Kidney capillary endothelial cell (primary cell): ENCODE measurements at regions not wholly inside any gene's neighbourhood (a gene's known extent, or its start where the extent isn't known, plus 50 kb on each side); places are given as distances from the start of the nearest gene placed in this dataset.
"Not testable (repeated sequence)": the region's sequence is repeated elsewhere in the genome, so short reads cannot be mapped to it uniquely, and the experiment has no call there.

Experiments used
- DNase-seq: peaks from one replicate; pipeline ENCODE4 v3.0.0-alpha.2; 2018; ENCODE audit warnings: low spot score

DNA sequence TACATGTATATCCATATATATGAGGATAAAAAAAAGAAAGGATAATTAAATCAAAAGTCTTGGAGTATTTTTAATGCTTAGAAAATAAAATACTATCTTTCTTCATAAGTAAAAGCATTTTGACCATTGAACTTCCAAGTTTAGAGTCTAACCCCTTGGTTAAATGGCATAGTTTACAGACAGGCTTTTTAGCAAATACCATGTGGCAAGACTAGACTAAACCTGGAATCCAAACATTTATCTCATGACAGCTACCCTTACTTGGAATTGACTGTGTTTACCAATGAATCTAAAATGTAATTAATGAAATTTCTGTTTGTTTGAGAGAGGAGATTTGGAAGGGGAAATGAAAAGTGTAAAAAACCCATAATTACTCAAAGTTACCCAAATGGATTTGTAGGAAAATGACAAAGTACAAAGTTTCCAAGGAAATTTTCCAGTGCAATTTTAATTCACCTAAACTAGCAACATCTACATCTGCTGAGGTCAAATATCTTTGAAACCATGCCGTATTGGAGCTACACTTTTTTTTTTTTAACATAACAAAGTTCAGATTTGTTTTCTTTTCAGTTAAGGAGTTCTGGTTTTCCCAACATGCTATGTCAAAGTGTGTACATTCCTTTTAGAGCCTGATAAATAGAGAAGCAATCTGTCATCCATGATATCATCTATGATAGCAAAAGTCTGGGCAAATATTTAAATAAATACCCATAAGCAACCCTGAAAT is 272.1 kb upstream of the DAB2 start:
- no peak for DNase-seq

DNA sequence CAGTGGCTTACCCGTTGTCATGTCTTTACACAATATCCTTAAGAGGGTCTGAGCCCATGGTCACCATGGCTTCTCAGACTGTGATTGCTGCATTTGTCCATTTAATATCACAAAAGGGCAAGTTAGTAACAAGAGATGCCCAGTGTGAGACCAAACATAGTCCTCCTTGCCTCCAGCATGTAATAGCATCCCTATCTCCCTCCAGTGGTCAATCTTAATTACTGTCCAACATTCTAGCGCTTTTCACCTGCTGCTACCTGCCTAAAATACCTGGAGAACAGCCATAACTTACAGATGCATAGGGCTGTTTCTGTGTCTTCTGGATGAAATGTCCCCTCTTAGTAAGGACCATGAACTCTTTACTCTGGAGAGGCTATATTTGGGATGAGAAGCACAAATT is 267.2 kb upstream of the DAB2 start:
- no peak for DNase-seq

DNA sequence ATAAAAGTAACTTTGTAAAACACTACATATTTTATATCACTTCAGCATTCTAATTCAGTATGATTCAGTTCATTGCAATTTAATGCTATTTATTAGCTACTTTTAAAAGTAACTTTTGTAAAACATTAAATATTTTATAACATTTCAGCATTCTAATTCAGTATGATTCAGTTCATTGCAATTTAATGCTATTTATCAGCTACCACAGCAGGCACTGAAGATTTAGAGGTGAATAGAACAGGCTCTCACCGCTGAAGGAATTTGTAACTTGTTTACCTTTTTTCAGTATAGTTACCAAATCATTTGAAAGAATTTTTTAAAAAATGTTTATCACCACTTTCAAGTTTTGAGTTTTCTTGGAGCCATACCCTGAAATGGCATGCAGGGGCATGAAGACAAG is 266.4 kb upstream of the DAB2 start:
- no peak for DNase-seq

DNA sequence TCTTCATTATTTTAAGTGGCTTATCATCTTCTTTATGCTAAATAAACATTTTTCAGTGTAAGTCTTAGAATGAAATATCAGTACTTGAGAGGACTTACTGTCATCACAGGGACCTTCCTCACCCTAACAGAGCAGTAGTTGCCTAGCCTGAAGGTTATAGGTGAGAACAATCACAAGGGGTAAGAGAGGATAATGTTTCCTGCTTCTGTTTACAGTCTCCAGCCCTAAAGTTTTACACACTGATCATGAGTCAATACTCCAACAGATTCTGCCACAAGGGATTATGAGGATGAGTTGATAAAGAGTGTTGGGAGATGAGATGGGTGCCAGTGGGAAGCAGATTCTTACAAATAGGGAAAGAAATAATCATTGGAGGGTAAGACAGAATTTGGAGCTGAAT is 265.1 kb upstream of the DAB2 start:
- DNase-seq = no peak

DNA sequence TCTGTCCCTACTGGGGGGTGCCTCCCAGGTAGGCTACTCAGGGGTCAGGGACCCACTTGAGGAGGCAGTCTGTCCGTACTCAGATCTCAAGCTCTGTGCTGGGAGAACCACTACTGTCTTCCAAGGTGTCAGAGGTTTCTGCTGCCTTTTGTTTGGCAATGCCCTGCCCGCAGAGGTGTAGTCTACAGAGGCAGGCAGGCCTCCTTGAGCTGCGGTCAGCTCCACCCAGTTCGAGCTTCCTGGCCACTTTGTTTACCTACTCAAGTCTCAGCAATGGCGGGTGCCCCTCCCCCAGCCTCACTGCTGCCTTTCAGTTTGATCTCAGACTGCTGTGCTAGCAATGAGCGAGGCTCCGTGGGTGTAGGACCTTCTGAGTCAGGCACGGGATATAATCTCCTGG is 263.1 kb upstream of the DAB2 start:
- DNase-seq = not testable (repeated sequence)

DNA sequence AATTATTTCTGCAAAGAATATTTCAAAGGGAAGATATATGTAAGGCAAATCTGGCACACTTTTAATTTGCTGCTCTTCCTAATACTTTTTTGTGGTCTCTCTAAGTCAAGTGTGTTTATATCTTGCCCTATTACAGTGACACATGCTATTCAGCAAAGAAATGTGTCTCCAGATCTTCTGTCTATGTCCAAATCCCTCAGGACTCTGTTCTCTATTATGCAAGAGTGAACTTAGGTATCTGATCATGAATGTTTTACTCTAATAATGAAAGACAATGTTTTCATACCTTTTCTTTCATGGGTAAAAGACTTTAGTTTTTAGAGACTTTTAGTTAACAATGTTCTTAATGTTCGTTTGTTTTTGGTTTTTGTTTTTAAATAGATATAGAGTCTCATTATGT is 255.4 kb upstream of the DAB2 start:
- DNase-seq = no peak

DNA sequence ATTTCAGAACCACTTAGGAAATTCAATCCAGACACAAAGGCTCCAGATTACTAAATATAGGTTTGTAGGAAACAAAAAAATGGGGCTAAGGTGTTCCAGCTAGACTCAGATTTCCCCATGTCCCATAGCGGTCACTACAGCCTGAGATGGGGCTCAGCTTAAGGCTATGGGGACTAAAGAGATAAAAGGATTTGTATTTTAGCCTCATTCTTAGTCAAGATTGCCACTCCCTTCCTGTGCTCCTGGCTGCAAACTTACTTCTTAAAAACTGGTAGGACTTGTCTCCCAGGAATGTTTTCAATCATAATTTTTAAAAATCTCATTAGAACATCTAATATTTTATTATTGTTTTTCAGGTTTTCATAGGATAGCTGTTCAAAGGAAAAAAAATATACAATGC is 253.8 kb upstream of the DAB2 start:
- DNase-seq = no peak

DNA sequence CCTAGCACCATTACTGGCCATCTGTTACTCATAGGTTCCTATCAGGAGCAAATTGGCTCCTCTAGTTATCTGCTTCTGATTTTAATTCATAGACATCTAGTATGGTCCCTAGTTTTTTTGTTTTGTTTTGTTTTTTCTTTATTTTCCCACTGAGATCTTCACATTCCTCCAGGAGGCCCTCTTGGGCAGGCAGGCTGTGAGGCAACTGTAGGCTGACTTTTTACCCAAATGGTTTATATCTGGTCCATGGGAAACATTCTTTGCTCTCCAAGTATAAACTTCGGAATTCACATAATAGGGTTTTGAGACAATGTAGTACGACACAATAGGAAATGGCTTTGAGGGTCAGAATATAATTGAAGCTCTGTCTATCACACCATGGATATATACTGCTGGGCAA is 250.9 kb upstream of the DAB2 start:
- DNase-seq = no peak

DNA sequence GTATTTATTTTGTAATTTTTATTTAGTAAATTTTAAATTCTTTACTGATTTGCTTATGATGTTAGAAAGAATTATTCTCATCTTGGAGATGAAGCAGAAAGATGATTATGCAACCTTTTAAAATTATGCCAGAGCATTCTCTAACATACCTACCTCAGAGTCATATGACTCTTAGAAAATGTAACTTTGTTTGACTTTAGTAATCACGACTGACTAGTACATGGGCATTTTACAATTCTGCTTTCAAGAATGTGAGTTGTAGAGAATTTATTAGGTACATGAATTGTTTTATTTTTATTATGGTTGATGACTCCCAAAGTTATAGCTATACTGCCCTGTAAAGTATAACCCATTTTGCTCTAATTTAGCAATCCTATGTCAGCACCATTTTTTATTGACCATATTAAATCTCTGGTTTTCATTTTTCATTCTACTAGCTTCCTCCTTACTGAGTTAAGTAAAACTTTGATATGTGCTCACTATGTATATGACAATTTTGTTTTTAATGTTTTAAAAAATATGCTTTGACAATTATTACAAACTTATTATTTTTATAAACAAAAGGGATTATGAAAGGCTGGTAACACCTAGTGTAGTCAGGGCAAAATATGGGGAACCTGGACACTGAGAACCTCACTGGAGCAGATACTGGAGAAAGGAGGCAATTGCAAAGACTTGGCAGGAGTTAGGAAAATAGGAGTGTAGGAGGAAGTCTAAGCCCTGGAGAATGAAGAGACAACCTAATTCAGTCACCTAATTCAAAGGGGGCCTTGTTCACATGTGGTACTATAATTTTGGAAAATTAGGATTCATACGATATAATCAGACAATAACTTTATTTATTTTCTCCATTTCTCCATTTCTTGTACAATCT is 249.7 kb upstream of the DAB2 start:
- no peak for DNase-seq

DNA sequence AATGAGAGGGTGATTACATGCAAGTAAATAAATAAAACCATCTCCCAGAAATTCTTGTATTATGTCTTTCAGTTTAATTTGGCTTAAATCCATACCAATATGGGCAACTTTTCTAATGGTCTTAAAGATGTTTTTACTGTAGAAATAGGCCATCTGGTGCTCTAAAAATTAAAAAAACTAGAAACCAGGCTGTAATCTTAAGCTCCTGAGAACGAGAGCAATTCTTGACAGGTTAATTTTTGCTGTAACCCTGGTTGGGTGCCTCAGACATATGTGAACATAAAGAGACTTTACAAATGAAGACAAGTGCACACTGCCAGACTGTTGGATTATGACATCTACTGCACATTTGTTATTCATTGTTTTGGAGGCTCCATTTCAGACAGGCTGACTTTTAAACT is 246.8 kb upstream of the DAB2 start:
- DNase-seq = no peak

DNA sequence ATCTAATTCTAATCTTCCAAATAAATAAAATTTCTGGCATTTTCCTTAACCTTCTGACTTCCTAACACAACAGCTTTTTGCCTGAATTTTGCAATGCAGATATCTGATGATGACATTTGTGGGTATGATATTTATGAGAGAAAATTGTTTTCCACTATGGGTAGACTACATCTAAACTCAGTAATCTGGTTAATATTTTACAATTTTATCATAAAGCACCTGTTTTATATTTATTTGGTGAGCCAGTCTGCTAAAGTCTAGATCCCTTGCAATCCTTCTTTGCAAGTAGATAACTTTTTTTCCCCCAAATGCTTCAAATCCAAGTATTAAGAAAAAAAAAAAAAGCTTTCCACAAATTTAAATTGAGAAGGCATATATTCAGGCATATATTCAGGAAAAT is 246.2 kb upstream of the DAB2 start:
- no peak for DNase-seq

DNA sequence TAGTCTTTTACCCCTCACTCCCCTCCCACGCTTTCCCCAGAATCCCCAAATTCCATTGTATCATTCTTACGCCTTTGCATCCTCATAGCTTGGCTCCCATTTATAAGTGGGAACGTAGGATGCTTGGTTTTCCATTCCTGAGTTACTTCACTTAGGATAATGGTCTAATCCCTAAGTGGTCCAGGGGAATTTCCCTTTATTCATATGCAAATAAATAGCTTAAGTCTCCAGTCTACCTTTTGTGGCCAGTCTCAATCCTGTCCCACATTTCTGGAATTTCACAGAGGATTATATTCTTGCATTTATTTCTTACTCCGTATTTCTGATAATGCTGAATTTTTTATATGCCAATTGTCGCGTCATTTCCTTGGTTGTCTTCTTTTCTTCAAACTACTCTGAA is 245.6 kb upstream of the DAB2 start:
- no peak for DNase-seq

DNA sequence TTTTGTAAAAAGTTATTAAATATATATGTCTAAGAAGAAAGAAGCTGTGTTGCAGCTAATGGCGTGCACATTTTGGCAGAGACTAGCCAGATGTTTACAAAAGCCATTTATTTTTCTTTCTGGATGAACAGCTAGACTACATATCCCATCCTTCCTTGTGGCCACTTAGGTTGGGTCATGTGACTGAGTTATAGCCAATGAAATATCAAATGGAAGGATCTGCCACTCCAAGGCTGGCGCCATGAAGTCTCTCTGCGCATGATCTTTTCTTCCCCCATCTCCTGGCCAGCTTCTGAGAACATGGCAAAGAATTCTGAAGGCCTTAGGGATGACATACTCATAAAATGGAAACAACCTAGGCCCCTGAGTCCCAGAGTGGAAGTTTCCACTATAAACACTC is 244.2 kb upstream of the DAB2 start:
- no peak for DNase-seq

DNA sequence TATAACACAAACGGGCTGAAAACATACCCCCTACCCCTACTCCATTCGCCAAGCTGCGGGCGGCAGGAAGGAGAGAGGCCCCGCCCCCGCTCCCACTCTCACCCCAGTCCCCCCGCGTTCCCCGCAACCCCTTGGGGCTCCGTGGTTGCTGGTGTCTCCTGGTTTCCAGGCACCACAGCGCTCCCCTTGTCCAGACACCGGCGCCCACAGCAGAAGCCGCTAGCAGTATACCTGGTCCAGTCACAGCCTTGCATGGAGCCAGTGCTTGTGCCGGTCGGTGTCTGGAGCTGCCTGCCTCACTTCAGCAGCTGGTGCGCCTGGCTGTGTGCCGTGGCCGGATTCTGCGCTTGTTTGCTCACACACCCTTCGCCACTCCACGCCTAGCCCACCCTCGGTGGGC is 240.5 kb upstream of the DAB2 start:
- no peak for DNase-seq

DNA sequence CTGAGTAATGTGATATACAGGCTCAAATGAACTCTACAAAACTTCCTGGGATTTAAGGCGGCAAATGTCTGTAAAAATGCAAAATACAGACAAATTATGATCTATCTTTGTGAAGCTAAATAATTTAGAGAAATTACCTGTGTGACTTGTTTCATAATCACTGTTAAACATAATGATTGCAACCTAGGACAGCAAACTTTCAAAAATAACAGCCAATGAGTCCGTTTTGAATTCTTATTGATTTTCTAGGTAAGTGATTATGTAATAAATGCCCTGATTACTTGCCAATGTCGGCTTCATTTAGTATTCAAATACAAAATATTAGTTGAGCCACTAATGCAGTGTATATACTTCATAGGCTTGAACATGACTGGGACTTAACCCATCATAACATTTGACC is 238.2 kb upstream of the DAB2 start:
- no peak for DNase-seq

DNA sequence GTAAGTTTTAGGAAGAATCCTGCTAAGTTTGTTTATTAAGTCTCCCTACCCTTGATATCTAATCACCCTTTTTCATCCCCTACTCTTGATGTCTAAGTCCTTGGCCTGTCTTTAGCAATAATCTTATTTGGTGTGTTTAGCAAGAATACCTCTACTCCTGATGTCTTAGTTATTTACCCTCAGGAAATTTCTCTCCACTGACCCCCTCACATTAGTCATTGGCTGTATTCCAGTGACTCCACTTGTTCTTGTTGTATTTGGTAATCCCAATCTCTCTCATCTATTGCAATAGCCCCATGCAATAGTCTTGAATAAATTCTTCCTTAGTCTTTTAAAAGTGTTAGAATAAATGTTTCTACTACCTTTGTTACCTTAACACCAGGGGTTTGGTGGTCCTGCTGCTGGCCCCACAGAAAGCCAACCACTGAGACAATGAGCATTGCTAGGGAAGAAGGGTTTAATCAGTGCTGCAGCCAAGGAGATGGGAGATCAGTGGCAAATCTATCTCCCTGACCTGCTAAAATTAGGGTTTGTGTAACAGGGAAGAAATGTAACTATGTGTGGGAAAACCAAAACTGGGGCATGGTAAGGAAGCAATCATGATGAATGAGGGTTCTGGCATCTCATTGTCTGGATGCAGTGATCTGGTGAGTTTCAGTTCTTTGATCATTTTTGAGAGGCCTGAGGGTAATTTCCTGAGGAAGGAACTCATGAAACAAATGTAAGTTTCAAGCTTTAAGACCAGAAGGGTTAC is 236.4 kb upstream of the DAB2 start:
- DNase-seq = peak; percentile 29

DNA sequence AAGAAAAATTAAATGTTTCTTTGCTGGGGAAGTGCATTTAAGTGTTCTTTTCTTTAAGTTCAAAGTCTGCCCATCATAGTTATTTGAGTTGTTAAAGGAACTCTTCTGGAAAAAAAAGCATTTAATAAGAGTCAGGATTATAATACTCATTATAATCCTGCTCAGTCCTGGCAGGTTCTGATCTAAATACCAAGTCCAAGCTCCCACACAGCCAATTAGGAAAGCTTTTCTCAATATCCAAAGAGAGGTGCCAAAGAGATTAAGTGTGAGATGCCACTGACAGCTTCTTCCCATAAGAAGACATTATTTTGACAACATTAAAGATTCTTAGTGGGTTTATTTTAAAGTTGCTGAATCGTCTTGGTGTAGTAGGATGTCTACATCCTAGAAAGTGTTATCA is 235.2 kb upstream of the DAB2 start:
- no peak for DNase-seq

DNA sequence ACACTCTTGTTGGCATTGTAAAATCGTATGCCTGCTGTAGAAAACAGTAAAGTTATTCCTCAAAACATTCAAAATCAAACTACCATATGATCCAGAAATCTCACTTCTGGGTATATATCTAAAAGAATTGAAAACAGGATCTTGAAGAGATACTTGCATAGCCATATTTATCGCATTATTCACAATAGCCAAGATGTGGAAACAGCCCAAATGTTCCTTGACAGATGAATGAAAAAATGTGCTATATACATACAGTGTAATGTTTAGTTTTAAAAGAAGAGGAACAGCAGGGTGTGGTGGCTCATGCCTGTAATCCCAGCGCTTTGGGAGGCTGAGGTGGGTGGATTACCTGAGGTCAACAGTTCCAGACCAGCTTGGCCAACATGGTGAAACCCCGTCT is 234.1 kb upstream of the DAB2 start:
- DNase-seq = no peak

DNA sequence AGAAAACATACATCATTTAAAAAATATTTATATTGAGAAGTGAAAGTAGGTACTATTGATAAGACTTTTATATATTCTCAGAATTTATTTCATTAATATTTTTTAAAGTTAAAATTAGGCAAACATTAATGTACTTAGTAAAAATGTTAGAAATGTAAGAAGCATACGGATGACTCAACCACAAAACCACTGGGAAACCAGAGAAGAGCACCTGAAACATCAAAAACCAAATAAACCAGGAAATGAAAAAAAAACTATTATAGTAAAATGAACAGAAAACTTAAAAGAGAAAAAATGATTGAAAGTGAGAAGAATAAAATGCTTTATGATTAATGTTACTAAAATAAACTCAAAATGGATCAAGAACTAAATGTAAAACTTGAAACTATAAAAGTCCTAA is 233.2 kb upstream of the DAB2 start:
- DNase-seq = no peak

DNA sequence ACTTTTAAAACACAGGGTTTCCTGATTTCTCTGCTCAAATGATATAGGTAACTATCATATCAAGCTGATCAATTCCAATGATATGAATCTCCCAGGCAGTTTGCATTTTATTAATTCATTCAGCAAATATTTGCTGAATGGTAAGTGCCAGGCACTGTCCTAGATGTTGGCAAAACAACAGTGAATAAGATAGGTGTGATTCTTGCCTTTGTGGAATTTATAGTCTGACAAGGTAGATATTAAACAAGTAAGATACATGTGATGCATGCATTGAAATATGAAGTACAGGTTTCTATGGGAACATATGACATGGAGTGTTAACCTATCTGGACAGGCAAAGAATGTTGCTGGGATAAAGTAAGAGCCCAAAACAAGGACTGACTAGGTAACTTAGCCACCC is 231.8 kb upstream of the DAB2 start:
- no peak for DNase-seq

DNA sequence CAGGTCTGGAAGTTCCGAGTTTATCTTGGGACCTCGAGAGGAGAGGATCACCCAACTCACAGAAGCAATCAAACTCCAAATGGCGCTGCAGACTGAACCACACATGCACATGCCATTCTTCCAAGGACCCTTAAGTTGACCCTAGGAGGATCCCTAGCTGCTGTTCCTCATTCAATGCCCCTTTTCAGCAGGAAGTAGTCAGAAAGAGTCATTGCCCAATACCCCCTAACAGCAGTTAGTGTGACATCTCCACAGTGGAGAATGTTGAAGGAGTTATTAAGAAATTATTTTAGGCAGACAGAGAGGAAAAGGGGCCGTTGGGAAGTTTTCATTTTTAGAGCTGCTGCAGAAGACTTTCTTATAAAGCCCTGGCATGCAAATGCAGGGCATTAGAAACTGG is 229.9 kb upstream of the DAB2 start:
- DNase-seq = no peak

DNA sequence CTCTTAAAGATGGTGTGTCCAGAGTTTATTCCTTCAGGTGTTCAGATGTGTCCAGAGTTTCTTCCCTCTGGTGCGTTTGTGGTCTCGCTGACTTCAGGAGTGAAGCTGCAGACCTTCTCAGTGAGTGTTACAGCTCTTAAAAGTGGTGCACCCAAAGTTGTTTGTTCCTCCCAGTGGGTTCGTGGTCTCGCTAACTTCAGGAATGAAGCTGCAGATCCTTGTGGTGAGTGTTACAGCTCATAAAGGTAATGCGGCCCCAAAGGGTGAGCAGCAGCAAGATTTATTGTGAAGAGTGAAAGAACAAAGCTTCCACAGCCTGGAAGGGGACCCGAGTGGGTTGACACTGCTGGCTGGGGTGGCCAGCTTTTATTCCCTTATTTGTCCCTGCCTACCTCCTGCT is 227.7 kb upstream of the DAB2 start:
- not testable (repeated sequence) for DNase-seq

DNA sequence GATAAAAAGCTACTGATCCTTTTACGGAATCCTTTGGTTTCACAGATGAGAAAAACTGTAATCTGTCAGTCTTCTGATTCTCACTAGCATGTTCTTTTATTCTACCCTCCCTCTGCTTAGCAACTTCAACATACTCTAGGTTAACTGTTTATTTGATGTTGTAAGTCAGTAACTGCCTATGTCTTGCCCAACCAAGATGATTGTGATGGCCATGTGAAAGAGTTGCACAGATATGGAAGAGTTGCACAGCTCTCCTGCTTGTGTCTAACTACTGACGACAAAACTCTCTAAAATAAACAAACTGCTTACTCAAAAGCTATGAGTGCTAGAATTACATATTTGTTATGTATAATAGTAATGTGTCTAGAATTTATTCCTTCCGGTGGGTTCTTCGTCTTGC is 227.3 kb upstream of the DAB2 start:
- DNase-seq = no peak
